ENCODE measurements at regions not wholly inside any gene's neighbourhood (a gene's known extent, or its start where the extent isn't known, plus 50 kb on each side); places are given as distances from the start of the nearest gene placed in this dataset.

DNA sequence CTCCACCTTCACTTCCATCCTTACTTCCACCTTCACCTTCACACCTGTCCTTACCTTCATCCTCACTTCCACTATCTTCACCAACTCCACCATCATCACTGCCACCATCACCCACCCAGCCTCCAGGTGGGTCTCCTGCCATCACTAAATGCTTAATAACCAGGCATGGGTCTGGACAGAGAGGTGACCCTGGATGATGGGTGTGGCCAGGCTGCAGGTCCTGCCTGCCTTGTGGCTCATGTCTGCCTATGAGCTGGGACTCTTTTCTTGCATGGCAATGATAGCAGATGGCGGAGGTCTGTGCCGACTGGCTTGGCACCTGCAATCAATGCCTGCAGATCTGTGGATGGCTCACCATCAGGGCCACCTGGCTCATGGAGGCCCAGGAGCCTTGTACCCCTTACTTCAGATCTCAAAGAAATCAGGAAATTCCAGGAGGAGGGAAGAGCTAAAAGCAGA, 60.1 kb upstream of the ELN start:
- Histone ChIP-seq H3K36me3 (replicated peaks in 1 of 2; ENCODE audit: insufficient read depth in 1 of 2, low read depth in 2 of 2) (no peaks in the 10 kb centered on the region), H3K27ac (no peak overlapping the region), H3K9me3 (no peaks in the 10 kb centered on the region), H3K4me3 (no peak overlapping the region), H3K27me3 (no peaks in the 10 kb centered on the region), H3K4me1 (no peaks in the 10 kb centered on the region)
- DNase-seq = peak in 1 of 4 donors; percentile 2
- intact Hi-C loops (cut with DNase I) = loop anchor here (10.0 kb wide), 1 partner anchor 83 kb away; no protein-coding TSS in a partner anchor
- no peak for ATAC-seq
- TF ChIP-seq POLR2A (IDR thresholded peaks at IDR 0.05) (no peak), CTCF (IDR thresholded peaks at IDR 0.05) (no peak)
- 80 to 96% methylated on average over 2 of the region's 2 CpGs for WGBS, 2 donors

GRCh38 chr7:73968487-73968886, 59.5 kb upstream of the ELN start:
- intact Hi-C loops (cut with DNase I) = loop anchor here (10.0 kb wide), 1 partner anchor 84 kb away; no protein-coding TSS in a partner anchor
- ATAC-seq = no peak
- H3K4me3 ChIP-seq = no peak overlapping the region
- no peaks in the 10 kb centered on the region for H3K27me3 ChIP-seq
- DNase-seq = no peak
- no peaks in the 10 kb centered on the region for H3K4me1 ChIP-seq
- H3K27ac ChIP-seq = no peak overlapping the region
- H3K36me3 ChIP-seq (replicated peaks in 1 of 2; ENCODE audit: insufficient read depth in 1 of 2, low read depth in 2 of 2) = no peaks in the 10 kb centered on the region
- H3K9me3 ChIP-seq = no peaks in the 10 kb centered on the region
- TF ChIP-seq CTCF (IDR thresholded peaks at IDR 0.05) (no peak), POLR2A (IDR thresholded peaks at IDR 0.05) (no peak)

GRCh38 chr7:73969991-73970390, 58.0 kb upstream of the ELN start:
- Histone ChIP-seq H3K9me3 (no peaks in the 10 kb centered on the region), H3K4me3 (no peak overlapping the region), H3K27me3 (no peaks in the 10 kb centered on the region), H3K27ac (no peak overlapping the region), H3K36me3 (replicated peaks in 1 of 2; ENCODE audit: insufficient read depth in 1 of 2, low read depth in 2 of 2) (no peaks in the 10 kb centered on the region), H3K4me1 (no peaks in the 10 kb centered on the region)
- ATAC-seq (no peak), DNase-seq (no peak)
- intact Hi-C loops (cut with DNase I) = loop anchor here (10.0 kb wide), 1 partner anchor 85 kb away; no protein-coding TSS in a partner anchor
- 80 to 90% methylated on average over 3 to 4 of the region's 4 CpGs for WGBS, 2 donors
- TF ChIP-seq POLR2A (IDR thresholded peaks at IDR 0.05) = no peak
- no peak for TF ChIP-seq CTCF (IDR thresholded peaks at IDR 0.05)

- peak; percentile 33 for ATAC-seq
- peak in 1 of 4 donors; percentile 4 for DNase-seq
- no peaks in the 10 kb centered on the region for H3K9me3 ChIP-seq
- WGBS, 2 donors = 71 to 84% methylated on average over 1 to 11 of the region's 12 CpGs
- TF ChIP-seq POLR2A (IDR thresholded peaks at IDR 0.05) (no peak), CTCF (IDR thresholded peaks at IDR 0.05) (no peak)
- H3K27ac ChIP-seq = no peak overlapping the region
- H3K4me1 ChIP-seq = no peaks in the 10 kb centered on the region
- H3K36me3 ChIP-seq (replicated peaks in 1 of 2; ENCODE audit: insufficient read depth in 1 of 2, low read depth in 2 of 2) = no peaks in the 10 kb centered on the region
- H3K4me3 ChIP-seq = no peak overlapping the region
- no peaks in the 10 kb centered on the region for H3K27me3 ChIP-seq
- intact Hi-C loops (cut with DNase I) = no loop called here
Measured at GRCh38 chr7:73970801-73971229, 57.2 kb upstream of the ELN start.

GRCh38 chr7:73971322-73971703, 56.7 kb upstream of the ELN start:
- no peak overlapping the region for H3K27ac ChIP-seq
- intact Hi-C loops (cut with DNase I) = no loop called here
- no peak overlapping the region for H3K4me3 ChIP-seq
- H3K4me1 ChIP-seq = no peaks in the 10 kb centered on the region
- no peaks in the 10 kb centered on the region for H3K9me3 ChIP-seq
- H3K36me3 ChIP-seq (replicated peaks in 1 of 2; ENCODE audit: insufficient read depth in 1 of 2, low read depth in 2 of 2) = no peaks in the 10 kb centered on the region
- 61 to 74% methylated on average over 4 of the region's 4 CpGs for WGBS, 2 donors
- DNase-seq (no peak), ATAC-seq (no peak)
- no peaks in the 10 kb centered on the region for H3K27me3 ChIP-seq
- TF ChIP-seq POLR2A (IDR thresholded peaks at IDR 0.05) = no peak
- no peak for TF ChIP-seq CTCF (IDR thresholded peaks at IDR 0.05)

Data from body of pancreas (tissue), 4 donors.